Effector CD8-positive, alpha-beta T cell (primary cell): ENCODE measurements at regions not wholly inside any gene's neighbourhood (a gene's known extent, or its start where the extent isn't known, plus 50 kb on each side); places are given as distances from the start of the nearest gene placed in this dataset.
"Not testable (repeated sequence)": the region's sequence is repeated elsewhere in the genome, so short reads cannot be mapped to it uniquely, and the experiment has no call there.

Experiments used
- DNase-seq: peaks from one replicate; lab custom pipeline; 2025; lab: John Stamatoyannopoulos, UW

DNA sequence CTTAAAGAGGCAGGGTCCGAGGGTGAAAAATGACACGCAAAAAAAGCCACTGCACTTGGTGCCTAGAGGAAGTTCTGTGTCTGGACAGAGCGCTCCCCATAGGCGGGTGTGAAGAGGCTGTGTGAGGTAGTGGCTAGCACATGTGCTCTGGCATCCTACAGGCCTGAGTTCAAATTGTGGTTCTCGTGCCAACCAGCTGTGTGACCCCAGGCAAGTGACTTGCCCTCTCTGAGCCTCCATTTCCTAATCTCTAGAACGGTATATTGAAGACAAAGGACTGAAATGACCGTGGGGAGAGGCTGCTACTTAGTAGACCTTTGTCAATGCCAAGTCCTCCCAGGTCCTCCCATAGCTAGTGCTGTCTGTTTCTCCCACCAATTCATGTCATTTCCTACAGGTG, 79.1 kb upstream of the MYL10 start:
- no peak for DNase-seq

DNA sequence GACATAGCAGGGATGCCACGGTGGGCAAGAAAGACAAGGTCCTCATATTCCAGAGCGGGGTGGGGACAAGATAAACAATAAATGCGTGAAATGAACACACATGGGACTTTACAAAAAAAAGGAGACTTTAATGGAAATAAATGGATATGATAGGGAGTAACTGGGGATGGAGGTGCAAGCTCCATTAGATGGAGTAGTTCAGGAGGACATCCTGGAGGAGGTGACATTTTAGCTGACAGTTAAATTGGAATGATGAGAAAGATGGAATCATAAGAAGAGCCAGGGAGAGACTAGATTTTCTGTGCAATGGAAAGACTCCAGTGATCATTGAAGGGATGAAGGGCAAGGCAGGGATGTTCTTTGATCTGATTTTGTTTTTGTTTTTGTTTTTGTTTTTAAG, 83.6 kb upstream of the MYL10 start:
- no peak for DNase-seq

DNA sequence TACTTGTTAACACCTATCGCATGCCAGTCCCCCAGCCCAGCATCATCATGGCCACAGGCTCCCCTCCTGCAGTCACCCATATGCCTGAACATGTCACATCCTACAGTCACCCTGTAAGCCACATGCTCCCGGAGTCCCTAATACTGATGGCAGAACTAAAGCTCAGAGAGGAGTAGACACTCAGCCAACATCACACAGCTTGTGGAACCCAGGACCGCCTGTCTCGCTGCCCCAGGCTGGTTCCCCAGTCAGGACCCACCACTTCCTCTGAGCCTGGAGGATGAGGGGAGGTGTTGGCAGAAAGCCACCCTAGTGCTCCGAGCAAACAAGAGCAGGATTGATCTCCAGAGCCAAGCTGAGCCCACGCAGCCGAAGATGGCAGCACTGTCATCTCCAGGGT, 85.0 kb upstream of the MYL10 start:
- DNase-seq: no peak

DNA sequence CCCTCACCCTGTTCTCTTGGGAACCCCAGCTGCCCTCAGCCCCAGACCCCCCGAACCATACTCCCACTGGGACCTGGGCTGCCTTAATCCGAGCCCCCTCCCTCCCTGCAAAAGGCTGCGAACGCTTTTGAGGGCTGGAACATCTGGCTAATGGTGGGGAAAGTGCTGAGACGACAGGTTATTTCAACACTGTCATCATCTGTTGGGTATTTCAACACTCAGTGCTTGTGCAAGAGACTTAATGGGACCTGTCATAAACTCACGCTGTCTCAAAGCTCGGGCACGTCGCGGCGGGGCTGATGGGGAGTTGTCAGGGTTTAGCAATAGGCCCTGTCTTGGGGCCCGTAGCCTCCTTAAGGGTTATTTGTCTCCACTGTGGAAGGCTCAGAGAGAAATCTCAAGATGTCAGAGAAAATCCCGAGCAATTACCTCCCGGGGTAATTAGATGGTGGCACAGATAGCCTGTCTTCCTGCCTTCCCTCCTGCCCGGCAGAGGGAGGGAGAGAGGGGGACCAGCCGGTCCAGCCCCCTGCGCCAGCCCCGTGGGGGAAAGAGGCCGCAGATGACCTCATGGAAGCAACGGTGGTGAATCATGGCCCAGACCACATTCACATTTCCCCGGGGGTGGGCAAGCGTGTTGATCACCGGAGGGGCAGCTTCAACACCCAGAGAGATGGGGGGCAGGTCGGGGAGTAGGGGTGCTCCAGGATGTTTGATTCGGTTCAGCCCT, 88.7 kb upstream of the MYL10 start:
- DNase-seq: no peak

DNA sequence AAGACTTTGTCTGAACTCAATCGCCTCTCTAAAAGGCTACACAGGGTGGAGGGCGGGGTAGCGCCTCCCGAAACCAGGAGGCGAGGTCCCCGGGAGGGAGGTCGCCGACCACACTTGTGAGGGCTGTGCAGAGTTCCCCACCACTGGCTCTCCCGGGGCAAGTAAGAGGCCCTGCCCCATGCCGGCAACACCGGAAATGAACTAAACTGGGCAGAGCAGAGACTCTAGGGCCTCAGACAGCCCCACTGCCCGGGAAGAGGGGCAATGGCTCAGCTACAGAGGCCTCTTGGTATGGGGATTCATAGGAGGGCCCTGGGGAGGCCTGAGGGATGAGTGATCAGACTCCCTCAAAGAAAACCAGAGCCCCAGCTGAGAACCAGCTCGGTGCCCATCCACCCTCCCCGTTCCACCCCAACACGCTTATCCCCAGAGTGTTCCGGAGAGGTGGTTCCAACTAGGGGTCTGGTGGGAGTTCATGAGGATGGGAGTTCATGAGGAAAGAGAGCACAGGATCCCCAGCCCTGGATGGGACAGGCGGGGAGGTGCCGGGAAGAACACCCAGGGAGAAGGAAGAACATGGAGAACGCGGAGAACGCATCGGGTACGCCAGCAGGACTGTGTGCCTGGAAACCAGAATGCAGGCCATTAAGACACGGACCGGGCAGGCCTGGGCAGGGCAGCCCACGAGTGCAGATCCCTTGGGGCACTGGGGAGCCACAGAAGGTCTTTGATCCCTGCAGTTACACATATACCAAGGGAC, 89.4 kb upstream of the MYL10 start:
- DNase-seq: no peak

DNA sequence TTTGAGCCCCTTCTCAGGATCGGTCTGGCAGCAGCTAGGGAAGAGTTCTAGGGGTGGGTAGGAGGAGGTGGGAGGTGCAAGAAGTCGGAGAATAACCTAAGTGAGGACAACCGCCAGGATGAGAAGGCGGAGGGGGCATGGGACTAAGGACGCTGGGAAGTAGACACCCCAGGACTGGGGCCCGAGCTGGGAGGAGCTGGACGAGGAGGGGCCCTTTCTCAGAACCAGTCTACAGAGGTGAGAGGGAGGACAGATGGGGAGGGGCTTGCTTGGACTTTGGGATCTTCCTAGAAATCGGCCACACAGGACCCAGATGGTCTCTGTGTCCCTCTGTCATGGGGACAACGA, 90.0 kb upstream of the MYL10 start:
- no peak for DNase-seq

DNA sequence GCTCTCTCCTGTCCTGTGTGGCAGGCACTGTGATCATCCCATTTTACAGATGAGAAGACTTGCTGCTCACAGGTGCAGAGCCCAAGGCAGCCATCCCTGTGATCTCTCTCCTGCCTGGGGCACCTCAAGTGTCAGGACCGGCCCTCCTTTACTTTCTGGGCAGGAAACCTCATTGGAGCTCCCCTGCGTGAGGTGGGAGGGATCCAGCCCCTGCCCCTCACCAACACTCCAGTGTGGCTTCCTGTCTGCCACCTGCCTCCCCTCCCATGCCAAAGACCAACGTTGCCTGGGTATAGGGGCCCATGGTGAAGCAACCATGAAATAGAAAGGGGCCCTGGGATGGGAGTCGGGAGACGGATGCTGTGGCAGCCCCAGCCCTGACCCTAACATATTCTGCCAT, 91.2 kb upstream of the MYL10 start:
- DNase-seq: no peak

DNA sequence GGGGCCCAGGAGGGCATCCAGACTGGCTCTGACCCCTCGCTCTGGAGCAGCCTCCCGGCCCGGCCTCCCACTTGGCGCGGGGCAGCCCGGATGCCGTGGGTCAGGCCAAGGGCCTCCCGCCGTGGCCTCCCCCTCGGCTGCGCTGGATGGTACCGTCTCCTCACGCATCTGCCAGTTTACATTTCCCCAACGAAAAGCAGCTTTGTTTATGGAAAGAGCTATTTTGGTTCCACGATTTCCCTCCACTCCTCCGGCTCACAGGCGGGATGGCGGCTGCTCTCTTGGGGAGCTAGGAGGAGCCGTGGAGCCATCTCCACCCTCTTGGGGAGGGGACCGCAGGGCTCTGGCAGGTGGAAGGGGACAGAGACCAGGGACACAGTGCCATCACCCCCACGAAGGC, 93.2 kb upstream of the MYL10 start:
- no peak for DNase-seq

DNA sequence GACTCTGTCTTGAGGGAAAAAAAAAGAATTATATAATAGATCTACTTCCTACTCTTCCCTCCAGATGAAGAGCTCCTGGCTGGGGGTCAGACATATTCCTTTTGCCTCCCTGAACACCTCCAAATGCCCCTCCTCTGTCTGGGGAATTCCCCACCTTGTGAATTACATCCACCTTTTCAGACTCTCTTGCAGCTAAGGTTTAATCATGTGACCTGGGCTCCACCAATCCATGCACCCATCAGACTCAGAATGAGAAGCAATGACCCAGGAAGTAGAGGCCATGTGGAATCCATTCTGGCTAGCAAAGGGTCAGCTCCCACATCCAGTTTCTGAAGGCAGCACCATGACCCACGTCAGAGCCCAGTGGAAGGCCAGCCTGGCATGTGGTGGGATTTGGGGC, 93.6 kb upstream of the CUX1 start:
- no peak for DNase-seq

DNA sequence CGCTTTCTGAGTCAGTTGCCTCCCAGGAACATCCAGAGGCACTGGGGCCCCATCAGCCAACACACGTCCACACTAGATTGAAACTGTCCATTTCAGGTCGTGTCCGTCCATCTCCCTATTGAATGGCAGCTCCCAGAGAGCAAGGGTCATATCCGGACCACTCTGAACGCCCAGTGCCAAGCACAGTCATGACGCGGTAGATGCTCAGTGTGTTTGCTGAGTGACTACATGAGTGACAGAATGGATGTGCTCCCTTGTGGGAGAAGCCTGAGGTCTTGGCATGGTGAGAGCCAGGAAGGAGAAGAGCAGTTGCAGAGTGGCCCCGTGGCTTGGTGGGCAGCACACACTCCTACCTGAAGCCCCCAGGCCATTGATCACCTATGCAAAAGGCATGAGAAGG, 92.5 kb upstream of the CUX1 start:
- DNase-seq: no peak

DNA sequence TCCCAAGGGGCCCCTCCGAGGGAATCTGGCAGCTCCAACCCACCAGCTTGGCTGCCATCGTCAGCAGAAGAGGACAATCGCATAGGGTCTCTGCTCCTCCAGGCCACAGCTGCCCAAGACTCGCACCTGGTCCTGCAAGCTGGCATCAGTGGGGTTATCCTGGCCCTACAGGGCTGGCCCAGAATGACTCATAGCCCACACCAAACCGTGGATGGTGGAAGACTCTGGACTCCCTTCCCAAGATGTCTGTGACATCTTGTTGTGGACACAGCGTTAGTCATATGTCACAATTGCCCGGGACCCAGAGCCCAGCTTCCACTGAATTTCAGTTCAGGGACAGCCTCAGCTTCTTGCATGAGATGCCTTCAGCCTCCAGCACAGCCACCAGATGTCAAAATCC, 91.5 kb upstream of the CUX1 start:
- no peak for DNase-seq

DNA sequence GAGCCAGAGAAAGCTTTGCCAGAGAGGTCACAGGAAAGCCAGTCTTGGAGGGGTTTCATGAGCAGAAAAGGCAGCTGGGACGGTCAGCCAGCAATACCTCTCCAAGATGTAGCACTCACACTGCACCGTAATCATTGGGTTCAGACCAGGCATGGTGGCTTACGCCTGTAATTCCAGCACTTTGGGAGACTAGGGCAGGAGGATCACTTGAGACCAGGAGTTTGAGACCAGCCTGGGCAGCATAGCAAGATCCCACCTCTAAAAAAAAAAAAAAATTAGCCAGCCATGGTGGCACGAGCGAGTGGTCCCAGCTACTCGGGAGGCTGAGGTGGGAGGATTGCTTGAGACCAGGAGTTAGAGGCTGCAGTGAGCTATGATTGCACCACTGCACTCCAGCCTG, 90.2 kb upstream of the CUX1 start:
- DNase-seq: no peak

DNA sequence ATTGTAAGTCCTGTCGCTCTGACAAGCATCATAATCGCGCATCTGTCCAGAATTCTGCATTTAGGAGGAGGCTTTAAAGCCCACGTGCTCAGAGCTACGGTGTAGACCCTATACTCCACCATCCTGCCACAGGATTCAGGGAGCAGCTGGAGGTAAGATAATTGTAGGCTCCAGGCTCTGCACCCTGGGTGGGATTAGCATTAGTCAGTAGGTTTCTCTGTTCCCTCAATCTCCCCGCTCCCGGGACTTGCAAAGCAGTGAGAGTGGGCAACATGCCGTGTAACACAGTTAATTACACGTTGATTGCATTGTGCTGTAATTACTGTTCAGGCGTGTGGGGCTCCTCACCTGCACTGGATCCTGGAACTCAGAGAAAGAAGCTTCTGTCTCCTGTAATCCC, 89.3 kb upstream of the CUX1 start:
- DNase-seq: no peak

DNA sequence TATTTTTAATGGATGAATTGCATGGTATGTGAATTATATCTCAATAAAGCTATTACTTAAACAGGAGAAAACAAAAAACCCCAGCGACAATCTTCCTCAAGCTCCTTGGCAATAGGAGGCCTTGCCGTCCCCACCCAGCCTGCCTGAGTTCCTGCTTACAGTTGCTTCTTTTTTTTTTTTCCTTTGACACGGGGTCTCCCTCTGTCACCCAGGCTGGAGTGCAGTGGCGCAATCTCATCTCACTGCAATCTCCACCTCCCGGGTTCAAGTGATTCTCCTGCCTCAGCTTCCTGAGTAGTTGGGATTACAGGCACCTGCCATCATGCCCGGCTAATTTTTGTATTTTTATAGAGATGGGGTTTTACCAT, 88.6 kb upstream of the CUX1 start:
- DNase-seq: not testable (repeated sequence)

DNA sequence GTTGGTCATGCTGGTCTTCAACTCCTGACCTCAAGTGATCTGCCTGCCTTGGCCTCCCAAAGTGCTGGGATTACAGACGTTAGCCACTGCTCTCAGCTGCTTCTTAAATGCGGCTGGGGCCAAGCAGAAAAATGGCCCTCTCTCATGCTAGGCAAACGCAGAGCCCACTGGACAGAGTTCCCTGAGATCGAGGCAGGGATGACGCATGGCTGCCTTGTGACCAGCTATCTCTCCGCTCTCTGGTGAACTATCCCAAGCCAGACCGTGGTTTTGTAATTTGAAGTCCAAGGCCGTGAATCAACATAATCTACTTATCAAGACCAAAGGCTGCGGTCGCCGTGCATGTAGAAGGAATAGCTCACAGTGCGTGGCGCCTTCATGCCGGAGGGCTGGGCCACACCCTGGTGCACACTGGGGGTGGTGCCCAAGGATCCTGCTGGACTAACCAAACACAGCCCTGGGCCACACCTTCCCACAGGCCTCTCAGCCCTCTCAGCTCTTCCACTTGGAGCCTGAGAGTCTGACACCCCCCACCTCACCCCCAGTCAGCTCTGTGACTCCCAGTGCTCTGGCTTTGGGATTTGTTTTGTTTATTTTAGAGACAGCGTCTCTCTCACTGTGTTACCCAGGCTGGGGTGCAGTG, 88.1 kb upstream of the CUX1 start:
- DNase-seq: no peak

DNA sequence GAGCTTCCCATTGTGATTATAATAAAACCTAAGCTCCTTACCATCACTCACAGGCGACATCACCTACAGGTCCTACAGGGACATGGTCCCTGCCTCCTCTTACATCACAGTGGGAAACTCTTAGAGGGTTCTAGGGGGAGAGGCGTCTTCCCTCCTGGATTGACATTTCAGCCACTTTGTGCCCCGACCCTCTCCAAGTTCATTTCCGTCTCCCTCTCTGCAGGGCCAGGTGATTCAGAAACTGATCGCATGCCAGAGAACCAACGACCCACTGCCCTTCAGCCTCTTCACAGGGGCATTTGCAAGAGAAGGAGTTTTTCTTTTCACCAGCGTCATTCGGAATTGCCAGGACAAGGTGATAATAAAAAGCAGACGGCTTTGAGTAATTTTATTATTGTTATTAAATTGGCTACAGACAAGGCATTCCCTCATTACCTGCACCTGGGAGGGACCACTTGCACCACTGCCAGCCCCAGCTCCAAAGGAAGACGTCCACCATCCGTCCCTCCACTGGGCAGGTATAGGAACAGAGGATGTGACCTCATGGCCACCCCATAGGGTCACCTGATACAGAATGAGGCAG, 85.8 kb upstream of the CUX1 start:
- DNase-seq: no peak

DNA sequence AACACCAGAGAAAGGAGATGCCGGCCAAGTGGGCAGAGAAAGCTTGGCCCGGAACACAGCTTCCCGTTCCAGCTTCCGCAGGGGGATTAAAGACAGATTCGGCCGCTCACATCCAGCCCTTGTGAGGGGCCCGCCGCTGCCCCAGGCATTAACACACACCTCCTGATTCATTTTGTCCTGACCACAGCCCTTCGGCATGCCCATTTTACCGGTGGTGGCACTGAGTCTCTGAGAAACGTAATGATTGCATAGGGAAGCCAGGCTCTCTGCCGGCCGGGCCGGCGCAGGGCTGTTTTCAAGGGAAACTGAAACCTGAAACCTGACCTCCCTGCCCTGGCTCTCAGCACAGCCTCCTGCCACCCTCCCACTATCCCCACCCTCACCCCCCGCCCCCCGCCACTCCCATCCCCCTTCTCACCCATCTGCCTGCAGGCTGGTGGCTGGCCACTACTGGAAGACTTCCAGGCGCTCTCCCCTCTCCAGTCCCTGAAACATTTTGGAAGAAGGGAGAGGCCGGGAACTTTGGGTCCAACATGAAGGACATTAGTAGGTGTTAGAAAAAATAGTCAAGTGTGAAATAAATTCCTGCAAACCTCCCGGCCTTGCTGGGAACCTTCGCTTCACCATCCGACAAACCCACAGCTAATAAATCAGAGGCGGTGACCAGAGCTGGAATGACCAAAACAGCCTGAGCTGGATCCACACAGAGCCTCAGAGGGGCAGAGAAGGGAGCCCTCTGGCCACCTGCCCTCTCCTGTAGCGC, 83.5 kb upstream of the CUX1 start:
- no peak for DNase-seq

DNA sequence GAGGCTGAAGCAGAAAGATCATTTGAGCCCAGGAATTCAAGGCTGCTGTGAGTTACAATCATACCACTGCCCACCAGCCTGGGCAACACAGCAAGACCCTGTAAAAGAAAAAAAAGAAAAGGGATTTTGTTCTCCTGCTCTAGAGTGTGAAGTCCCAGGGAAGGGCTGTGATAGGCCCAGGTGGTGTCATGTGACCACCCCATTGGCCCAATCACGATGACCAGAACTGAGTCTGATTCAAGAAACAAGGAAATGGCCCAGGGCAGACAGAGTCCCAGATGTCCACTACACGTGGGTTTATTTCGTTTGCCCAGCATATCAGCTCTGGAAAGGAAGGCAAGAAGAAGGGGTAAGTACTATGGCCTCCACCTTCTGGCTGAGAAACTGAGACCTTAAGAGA, 81.3 kb upstream of the CUX1 start:
- DNase-seq: no peak

DNA sequence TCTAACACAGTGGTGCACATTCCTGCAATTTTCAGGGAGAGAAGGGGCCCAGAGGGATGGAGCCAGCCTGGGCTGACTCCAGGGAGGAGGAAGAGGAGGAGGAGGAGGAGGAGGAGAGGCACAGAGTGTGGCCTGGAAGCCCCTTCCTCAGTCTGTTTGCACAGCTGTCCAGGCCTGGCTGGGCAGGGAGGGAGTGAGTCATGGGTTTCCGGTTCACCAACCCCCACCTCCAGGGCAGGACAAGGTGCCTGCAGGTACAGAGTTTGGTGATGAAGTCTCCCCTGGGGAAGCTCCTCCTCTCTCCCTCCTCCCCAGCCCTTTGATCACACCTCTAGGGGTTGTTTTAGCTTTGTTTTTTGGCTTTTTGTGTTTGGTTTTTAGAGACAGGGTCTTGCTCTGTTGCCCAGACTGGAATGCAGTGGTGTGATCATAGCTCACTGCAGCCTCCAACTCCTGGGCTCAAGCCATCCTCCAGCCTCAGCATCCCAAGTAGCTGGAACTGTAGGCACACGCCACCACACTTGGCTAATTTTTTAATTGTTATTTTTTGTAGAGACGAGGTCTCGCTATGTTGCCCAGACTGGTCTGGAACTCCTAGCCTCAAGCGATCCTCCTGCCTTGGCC, 77.5 kb upstream of the CUX1 start:
- DNase-seq: no peak

DNA sequence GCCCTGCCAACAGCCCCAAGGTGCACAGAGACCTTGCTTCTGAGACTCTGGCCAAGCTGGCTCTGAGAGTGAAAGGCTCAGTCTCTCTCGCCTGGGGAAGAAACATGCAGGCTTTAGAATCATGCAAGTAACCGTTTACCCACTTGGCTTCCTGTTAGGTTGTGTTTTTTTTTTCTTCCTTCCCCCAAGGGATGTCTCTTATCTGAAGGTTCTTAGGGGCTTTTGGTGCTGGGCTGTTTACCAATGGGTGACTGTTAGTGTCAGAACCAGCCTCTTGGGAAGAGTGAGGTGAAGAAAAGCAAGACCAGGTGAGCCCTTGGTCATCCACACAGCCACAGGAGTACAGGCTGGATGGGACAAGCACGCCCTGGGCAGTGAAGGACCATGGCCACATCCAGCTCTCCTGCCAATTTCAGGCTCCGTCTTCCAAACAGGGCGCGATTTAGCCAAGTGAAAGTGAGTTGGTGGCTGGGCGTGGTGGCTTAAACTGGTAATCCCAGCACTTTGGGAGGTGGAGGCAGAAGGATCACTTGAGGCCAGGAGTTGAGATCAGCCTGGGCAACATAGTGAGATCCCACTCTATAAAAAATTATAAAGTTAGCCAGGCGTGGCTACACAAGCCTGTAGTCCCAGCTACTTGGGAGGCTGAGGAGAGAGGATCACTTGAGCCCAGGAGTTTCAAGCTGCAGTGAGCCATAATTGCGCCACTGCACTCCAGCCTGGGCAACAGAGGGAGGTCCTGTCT, 76.3 kb upstream of the CUX1 start:
- DNase-seq: no peak
